B cell (primary cell): ENCODE measurements at regions not wholly inside any gene's neighbourhood (a gene's known extent, or its start where the extent isn't known, plus 50 kb on each side); places are given as distances from the start of the nearest gene placed in this dataset.

Source experiments
- ATAC-seq: fragments of 200-7000 bp; cut with Tn5 transposase; one replicate; pipeline ENCODE4 v1.10.0; 2021; ENCODE audit warnings: low read depth, mild to moderate bottlenecking, moderate number of reproducible peaks, moderate library complexity
- CTCF ChIA-PET: fragments of 350-600 bp; sonication (Branson Sonifier 250); formaldehyde crosslinking; loops from one replicate; lab custom pipeline; 2021; ENCODE audit warnings: antibody characterized with exemption, inconsistent platforms; lab: Charles Lee
- POLR2A ChIA-PET: fragments of 350-600 bp; sonication (Branson Sonifier 250); formaldehyde crosslinking; loops from one replicate; lab custom pipeline; 2021; ENCODE audit warnings: antibody characterized with exemption; lab: Charles Lee
- DNase-seq: peaks from one replicate; pipeline ENCODE4 v3.0.0; 2013
- H2AFZ ChIP-seq: 2 replicates; pipeline ENCODE4 v1.6.1; 2012; ENCODE audit warnings: mild to moderate bottlenecking, low read depth, low read length; ENCODE audit not compliant: insufficient read depth, poor library complexity, severe bottlenecking
- H3K27ac ChIP-seq, 2 donors: 1 replicate in 1 of 2; 2 replicates in 1 of 2; pipeline ENCODE4 v1.5.1; 2012 to 2013; ENCODE audit warnings: low read length in 2 of 2, mild to moderate bottlenecking in 2 of 2, moderate library complexity in 1 of 2
- H3K27me3 ChIP-seq, 4 experiments: fragments of 200-600 bp in 1 of 4; sonication (generic) in 1 of 4; replicated peaks in 1 of 4; 1 replicate in 2 of 4; 2 replicates in 2 of 4; pipeline versions ENCODE4 v1.6.1 to v1.7.0; 2013 to 2016; ENCODE audit warnings: low read length in 3 of 4, mild to moderate bottlenecking in 2 of 4, mixed read lengths in 1 of 4, moderate library complexity in 1 of 4; ENCODE audit not compliant: insufficient read depth in 4 of 4, control insufficient read depth in 3 of 4; ENCODE audit errors: control extremely low read depth in 1 of 4
- H3K36me3 ChIP-seq, 2 experiments: replicated peaks in 1 of 2; 1 replicate in 1 of 2; 2 replicates in 1 of 2; pipeline versions ENCODE4 v1.6.1 to v1.7.1; 2013; ENCODE audit warnings: low read length in 1 of 2; ENCODE audit not compliant: insufficient read depth in 2 of 2, control insufficient read depth in 1 of 2; ENCODE audit errors: control extremely low read depth in 1 of 2, extremely low read depth in 1 of 2
- H3K4me1 ChIP-seq, 2 donors: fragments of 200-600 bp in 1 of 2; sonication (generic) in 1 of 2; 1 replicate in 1 of 2; 2 replicates in 1 of 2; pipeline versions ENCODE4 v1.5.1 to v1.6.1; 2013 to 2017; ENCODE audit warnings: low read length in 2 of 2; ENCODE audit not compliant: control insufficient read depth in 2 of 2, insufficient read depth in 2 of 2
- H3K4me2 ChIP-seq: replicated peaks from 2 replicates; pipeline ENCODE3; 2012; ENCODE audit warnings: mild to moderate bottlenecking, low read depth, low read length; ENCODE audit not compliant: poor library complexity, severe bottlenecking
- H3K4me3 ChIP-seq, 5 experiments: fragments of 200-600 bp in 1 of 5; sonication (generic) in 1 of 5; 1 replicate in 3 of 5; 2 replicates in 2 of 5; pipeline versions ENCODE4 v1.5.1 to v1.7.0; 2011 to 2016; ENCODE audit warnings: low read length in 4 of 5, mild to moderate bottlenecking in 4 of 5, low read depth in 2 of 5, control low read depth in 1 of 5, moderate library complexity in 1 of 5; ENCODE audit not compliant: insufficient read depth in 1 of 5; ENCODE audit errors: control extremely low read depth in 1 of 5, extremely low read depth in 1 of 5
- H3K79me2 ChIP-seq: fragments of 200-600 bp; sonication (generic); one replicate; pipeline ENCODE4 v1.6.0; 2016; ENCODE audit warnings: low read length; ENCODE audit not compliant: control insufficient read depth, insufficient read depth
- H3K9ac ChIP-seq: fragments of 200-600 bp; sonication (generic); 2 replicates; pipeline ENCODE4 v1.6.1; 2017; ENCODE audit warnings: mild to moderate bottlenecking, low read length, moderate library complexity
- H3K9me3 ChIP-seq, 3 donors: one replicate each; pipeline versions ENCODE4 v1.6.1 to v1.7.1; 2013; ENCODE audit warnings: low read length in 2 of 3; ENCODE audit not compliant: control insufficient read depth in 2 of 3, insufficient read depth in 1 of 3; ENCODE audit errors: control extremely low read depth in 1 of 3
- H4K20me1 ChIP-seq: 2 replicates; pipeline ENCODE4 v1.6.0; 2012; ENCODE audit warnings: mild to moderate bottlenecking, low read length; ENCODE audit not compliant: insufficient read depth, control insufficient read depth, poor library complexity, severe bottlenecking
- H3K27ac Mint-ChIP-seq: one replicate; pipeline ENCODE4 v1.8.0; 2021; ENCODE audit warnings: mixed read lengths
- H3K27me3 Mint-ChIP-seq: one replicate; pipeline ENCODE4 v1.8.0; 2021; ENCODE audit warnings: mixed read lengths
- H3K4me1 Mint-ChIP-seq: one replicate; pipeline ENCODE4 v1.8.0; 2021; ENCODE audit warnings: mixed read lengths
- H3K4me3 Mint-ChIP-seq: one replicate; pipeline ENCODE4 v1.8.0; 2021; ENCODE audit warnings: mixed read lengths
- H3K9me3 Mint-ChIP-seq: one replicate; pipeline ENCODE4 v1.8.0; 2022; ENCODE audit warnings: mixed read lengths; ENCODE audit not compliant: insufficient read depth
- EZH2 ChIP-seq: IDR thresholded peaks from 2 replicates; pipeline ENCODE4 v1.6.1; 2012; ENCODE audit warnings: borderline replicate concordance, low read depth, mild to moderate bottlenecking, moderate library complexity, low read length; ENCODE audit not compliant: insufficient read depth, poor library complexity, severe bottlenecking
- WGBS: methylation state at CpG from one replicate; pipeline ENCODE4 v1.1.5; 2013; ENCODE audit warnings: missing lambda C conversion rate; ENCODE audit not compliant: insufficient coverage; 5-methylcytosine and 5-hydroxymethylcytosine counted together
- intact Hi-C: fragments of 100-400 bp; cut with micrococcal nuclease; formaldehyde crosslinking; loops from one replicate; pipeline ENCODE4 v1.10.0; 2022
- TF ChIP-seq, protein P1 (sequence below): fragments of 200-600 bp; IDR thresholded peaks from one replicate; pipeline ENCODE4 v1.8.0; 2022; ENCODE audit warnings: antibody characterized with exemption, mild to moderate bottlenecking

GRCh38 chr4:14025891-14026290 lies 398.4 kb upstream of the BOD1L1 start:
- H3K27ac Mint-ChIP-seq: no peak overlapping the region
- Histone ChIP-seq H3K4me2 (no peak overlapping the region), H3K27me3 (no peaks in the 10 kb centered on the region), H3K9me3 (no peaks in the 10 kb centered on the region), H3K4me1 (no peaks in the 10 kb centered on the region), H3K79me2 (no peaks in the 10 kb centered on the region), H3K9ac (no peak overlapping the region), H4K20me1 (no peaks in the 10 kb centered on the region), H2AFZ (no peak overlapping the region), H3K27ac (no peak overlapping the region), H3K36me3 (no peaks in the 10 kb centered on the region), H3K4me3 (no peak overlapping the region)
- no peaks in the 10 kb centered on the region for H3K9me3 Mint-ChIP-seq
- ChIA-PET POLR2A (no interaction called here), CTCF (no interaction called here)
- WGBS: no CpG with 5 or more reads among the region's 5 CpGs
- no peak for ATAC-seq
- TF ChIP-seq, protein P1, sequence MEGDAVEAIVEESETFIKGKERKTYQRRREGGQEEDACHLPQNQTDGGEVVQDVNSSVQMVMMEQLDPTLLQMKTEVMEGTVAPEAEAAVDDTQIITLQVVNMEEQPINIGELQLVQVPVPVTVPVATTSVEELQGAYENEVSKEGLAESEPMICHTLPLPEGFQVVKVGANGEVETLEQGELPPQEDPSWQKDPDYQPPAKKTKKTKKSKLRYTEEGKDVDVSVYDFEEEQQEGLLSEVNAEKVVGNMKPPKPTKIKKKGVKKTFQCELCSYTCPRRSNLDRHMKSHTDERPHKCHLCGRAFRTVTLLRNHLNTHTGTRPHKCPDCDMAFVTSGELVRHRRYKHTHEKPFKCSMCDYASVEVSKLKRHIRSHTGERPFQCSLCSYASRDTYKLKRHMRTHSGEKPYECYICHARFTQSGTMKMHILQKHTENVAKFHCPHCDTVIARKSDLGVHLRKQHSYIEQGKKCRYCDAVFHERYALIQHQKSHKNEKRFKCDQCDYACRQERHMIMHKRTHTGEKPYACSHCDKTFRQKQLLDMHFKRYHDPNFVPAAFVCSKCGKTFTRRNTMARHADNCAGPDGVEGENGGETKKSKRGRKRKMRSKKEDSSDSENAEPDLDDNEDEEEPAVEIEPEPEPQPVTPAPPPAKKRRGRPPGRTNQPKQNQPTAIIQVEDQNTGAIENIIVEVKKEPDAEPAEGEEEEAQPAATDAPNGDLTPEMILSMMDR: no peak
- no peak for TF ChIP-seq EZH2
- intact Hi-C loops: no loop called here
- no peaks in the 10 kb centered on the region for H3K4me1 Mint-ChIP-seq
- no peak for DNase-seq
- H3K27me3 Mint-ChIP-seq: no peaks in the 10 kb centered on the region
- H3K4me3 Mint-ChIP-seq: no peak overlapping the region

DNA sequence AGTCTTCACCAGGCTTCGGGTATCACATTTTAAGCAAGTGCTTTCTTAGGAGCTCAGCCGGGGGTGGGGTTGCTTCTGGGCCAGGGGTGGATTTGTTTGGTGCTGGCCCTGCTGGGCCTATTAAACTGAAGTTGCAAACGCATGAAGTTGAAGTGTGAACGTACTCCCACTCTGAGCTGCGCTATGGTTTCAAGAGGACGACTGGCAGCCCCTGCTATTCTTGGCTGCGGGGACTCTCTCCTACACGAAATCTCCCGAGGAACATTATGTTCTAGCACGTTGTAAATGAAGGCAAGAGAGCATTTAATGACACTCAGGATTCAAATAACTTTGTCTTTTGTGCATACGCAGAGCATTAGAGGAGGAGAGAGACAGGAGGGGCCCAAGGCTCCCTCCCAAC lies 401.3 kb upstream of the BOD1L1 start:
- Histone ChIP-seq H3K4me3 (no peak overlapping the region), H3K36me3 (no peaks in the 10 kb centered on the region), H3K9ac (no peak overlapping the region), H4K20me1 (no peaks in the 10 kb centered on the region), H3K27me3 (no peaks in the 10 kb centered on the region), H3K9me3 (no peaks in the 10 kb centered on the region), H3K27ac (no peak overlapping the region), H2AFZ (no peak overlapping the region), H3K79me2 (no peaks in the 10 kb centered on the region), H3K4me2 (no peak overlapping the region), H3K4me1 (no peaks in the 10 kb centered on the region)
- WGBS: 93% methylated on average over 6 of the region's 11 CpGs
- intact Hi-C loops: no loop called here
- no peak for DNase-seq
- Mint-ChIP-seq H3K27ac (no peak overlapping the region), H3K4me3 (no peak overlapping the region), H3K27me3 (no peaks in the 10 kb centered on the region), H3K4me1 (no peaks in the 10 kb centered on the region), H3K9me3 (no peaks in the 10 kb centered on the region)
- CTCF ChIA-PET: no interaction called here
- ATAC-seq: no peak
- POLR2A ChIA-PET: no interaction called here
- TF ChIP-seq, protein P1: no peak
- TF ChIP-seq EZH2: no peak
